Omental fat pad (tissue), 3 donors: ENCODE measurements at regions not wholly inside any gene's neighbourhood (a gene's known extent, or its start where the extent isn't known, plus 50 kb on each side); places are given as distances from the start of the nearest gene placed in this dataset.

ENCODE experiments used
- ATAC-seq: fragments of 150-250 bp; one replicate; pipeline ENCODE4 v1.9.1; 2016; ENCODE audit warnings: mild to moderate bottlenecking, moderate library complexity; ENCODE audit not compliant: low FRiP score
- DNase-seq: peaks from one replicate; pipeline ENCODE4 v3.0.0-alpha.2; 2019; ENCODE audit warnings: low spot score
- TF ChIP-seq, protein P1 (sequence below), 3 donors: fragments of 450-650 bp; IDR thresholded peaks; one replicate each; pipeline ENCODE4 v1.5.1; 2016 to 2017; ENCODE audit warnings: antibody characterized with exemption in 3 of 3, mild to moderate bottlenecking in 3 of 3, moderate library complexity in 2 of 3

DNA sequence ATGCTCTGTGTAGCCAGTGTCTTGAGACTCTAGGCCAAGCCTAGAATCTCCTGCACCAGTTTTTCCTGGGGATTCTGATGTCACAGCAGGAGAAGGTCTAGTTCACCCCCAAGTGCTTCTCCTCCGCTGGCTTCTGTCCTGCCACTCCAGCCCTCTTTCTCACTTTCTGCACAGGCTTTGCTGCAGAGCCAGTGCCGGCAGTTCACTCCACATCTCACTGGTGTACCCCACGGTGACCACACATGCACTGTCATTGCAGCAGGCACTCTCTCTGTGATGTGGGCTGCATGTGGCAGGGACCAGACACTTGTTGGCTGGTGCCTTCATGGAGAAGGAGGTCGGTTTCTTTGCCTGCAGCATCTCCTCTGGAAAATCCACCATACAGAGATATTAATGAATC lies 643.8 kb upstream of the GALNTL6 start:
- TF ChIP-seq, protein P1, sequence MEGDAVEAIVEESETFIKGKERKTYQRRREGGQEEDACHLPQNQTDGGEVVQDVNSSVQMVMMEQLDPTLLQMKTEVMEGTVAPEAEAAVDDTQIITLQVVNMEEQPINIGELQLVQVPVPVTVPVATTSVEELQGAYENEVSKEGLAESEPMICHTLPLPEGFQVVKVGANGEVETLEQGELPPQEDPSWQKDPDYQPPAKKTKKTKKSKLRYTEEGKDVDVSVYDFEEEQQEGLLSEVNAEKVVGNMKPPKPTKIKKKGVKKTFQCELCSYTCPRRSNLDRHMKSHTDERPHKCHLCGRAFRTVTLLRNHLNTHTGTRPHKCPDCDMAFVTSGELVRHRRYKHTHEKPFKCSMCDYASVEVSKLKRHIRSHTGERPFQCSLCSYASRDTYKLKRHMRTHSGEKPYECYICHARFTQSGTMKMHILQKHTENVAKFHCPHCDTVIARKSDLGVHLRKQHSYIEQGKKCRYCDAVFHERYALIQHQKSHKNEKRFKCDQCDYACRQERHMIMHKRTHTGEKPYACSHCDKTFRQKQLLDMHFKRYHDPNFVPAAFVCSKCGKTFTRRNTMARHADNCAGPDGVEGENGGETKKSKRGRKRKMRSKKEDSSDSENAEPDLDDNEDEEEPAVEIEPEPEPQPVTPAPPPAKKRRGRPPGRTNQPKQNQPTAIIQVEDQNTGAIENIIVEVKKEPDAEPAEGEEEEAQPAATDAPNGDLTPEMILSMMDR (IDR thresholded peaks at IDR 0.05), result no peak
- ATAC-seq (no peak), DNase-seq (no peak)

GRCh38 chr4:171162478-171162877 lies 650.7 kb upstream of the GALNTL6 start:
- no peak for DNase-seq
- TF ChIP-seq, protein P1 (IDR thresholded peaks at IDR 0.05), result no peak
- ATAC-seq, result no peak

DNA sequence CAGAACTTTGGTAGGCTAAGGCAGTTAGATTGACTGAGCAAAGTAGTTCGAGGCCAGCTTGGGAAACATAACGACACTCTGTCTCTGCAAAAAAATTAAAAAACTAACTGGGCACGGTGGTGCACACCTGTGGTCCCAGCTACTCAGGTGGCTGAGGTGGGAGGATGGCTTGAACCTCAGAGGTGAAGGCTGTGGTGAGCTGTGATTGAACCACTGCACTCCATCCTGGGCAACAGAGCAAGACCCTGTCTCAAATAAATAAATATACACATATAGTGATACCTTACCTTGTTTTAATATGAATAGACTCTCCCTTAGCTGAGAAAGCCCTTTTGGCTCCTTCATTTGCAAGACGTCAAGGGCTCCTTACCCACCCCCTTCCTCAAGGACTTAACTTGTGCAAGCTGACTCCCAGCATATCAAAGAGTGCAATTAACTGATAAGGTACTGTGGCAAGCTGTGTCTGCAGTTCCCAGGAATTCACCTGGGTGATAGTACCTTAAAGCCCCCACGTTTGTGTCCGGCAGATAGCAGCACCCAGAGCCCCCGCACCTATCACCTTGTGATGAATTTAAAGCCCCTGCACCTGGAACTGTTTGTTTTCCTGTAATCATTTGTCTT lies 655.6 kb upstream of the GALNTL6 start:
- ATAC-seq (no peak), DNase-seq (no peak)
- TF ChIP-seq, protein P1 (IDR thresholded peaks at IDR 0.05), result no peak

DNA sequence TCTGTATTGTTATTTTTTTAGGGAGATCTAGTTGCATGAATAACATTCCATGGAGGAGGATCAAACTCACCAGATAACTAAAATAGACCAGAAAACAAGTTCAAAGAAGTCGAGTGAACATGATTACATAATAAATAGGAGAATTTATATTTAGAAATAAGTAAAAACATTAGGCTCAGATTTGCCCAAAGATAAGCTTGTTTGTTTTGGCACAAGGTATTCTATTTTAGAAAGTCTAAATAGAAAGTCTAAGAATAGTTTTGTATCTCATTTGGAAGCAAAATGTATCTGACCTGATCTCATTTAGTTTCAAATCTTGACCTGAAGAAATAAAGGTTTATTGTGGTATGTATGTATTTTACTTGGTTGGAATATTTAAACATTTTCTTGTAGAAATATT lies 670.6 kb upstream of the GALNTL6 start:
- ATAC-seq (no peak), DNase-seq (no peak)
- TF ChIP-seq, protein P1 (IDR thresholded peaks at IDR 0.05), result no peak

DNA sequence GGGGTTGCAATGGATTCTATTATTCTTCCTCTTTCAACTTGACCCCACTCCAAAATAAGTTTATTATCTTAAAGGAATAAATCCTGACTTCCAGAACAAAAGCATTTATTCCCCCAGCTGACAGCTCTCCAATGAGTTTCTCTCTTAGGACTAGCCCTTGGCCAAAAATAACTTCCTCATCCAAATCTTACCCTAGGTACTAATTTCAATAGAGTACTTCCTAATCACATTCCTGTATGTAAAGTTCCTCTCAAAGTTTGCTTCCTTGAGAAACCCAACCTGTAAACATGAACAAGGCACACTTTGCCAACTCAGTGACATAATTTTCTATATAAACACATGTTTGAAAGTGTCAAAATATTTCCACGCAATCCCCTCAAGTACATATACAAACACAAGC lies 671.2 kb upstream of the GALNTL6 start:
- DNase-seq, result no peak
- ATAC-seq, result no peak
- TF ChIP-seq, protein P1 (IDR thresholded peaks at IDR 0.05), result no peak

- TF ChIP-seq, protein P1 (IDR thresholded peaks at IDR 0.05), result no peak
- DNase-seq, result no peak
- ATAC-seq, result no peak
Observed at GRCh38 chr4:171130256-171130801, 682.9 kb upstream of the GALNTL6 start.

GRCh38 chr4:171118091-171118490 lies 695.1 kb upstream of the GALNTL6 start:
- DNase-seq (no peak), ATAC-seq (no peak)
- TF ChIP-seq, protein P1 (IDR thresholded peaks at IDR 0.05), result no peak
